NCI-H82 (cell line): ENCODE measurements at regions not wholly inside any gene's neighbourhood (a gene's known extent, or its start where the extent isn't known, plus 50 kb on each side); places are given as distances from the start of the nearest gene placed in this dataset.
A peak's percentile ranks its signal among the peaks of the same experiment; 100 is the strongest.

ENCODE experiments used
- DNase-seq: peaks from one replicate; lab custom pipeline; 2025; lab: John Stamatoyannopoulos, UW

GRCh38 chr7:85890244-85890811 is 703.5 kb upstream of the SEMA3D start:
- DNase-seq: peak; percentile 62

GRCh38 chr7:85887133-85887532 is 700.3 kb upstream of the SEMA3D start:
- DNase-seq: no peak

- no peak for DNase-seq
These were observed 695.5 kb upstream of the SEMA3D start for GRCh38 chr7:85882335-85882734.

GRCh38 chr7:85875398-85875797 is 688.5 kb upstream of the SEMA3D start:
- no peak for DNase-seq

- DNase-seq: no peak
These were observed 679.7 kb upstream of the SEMA3D start for GRCh38 chr7:85866540-85866939.

GRCh38 chr7:85851571-85852193 is 664.8 kb upstream of the SEMA3D start:
- DNase-seq: peak; percentile 28

GRCh38 chr7:85850381-85850780 is 663.5 kb upstream of the SEMA3D start:
- no peak for DNase-seq

- no peak for DNase-seq
These were observed 653.7 kb upstream of the SEMA3D start for GRCh38 chr7:85840554-85840953.

- no peak for DNase-seq
These were observed 646.2 kb upstream of the SEMA3D start for GRCh38 chr7:85833066-85833465.

- DNase-seq: no peak
These were observed 644.1 kb upstream of the SEMA3D start for GRCh38 chr7:85830982-85831381.

- peak; percentile 45 for DNase-seq
These were observed 643.1 kb upstream of the SEMA3D start for GRCh38 chr7:85829817-85830432.

- no peak for DNase-seq
These were observed 642.3 kb upstream of the SEMA3D start for GRCh38 chr7:85829176-85829575.

GRCh38 chr7:85828614-85829013 is 641.8 kb upstream of the SEMA3D start:
- no peak for DNase-seq

GRCh38 chr7:85823396-85824080 is 636.7 kb upstream of the SEMA3D start:
- no peak for DNase-seq

- DNase-seq: no peak
These were observed 635.1 kb upstream of the SEMA3D start for GRCh38 chr7:85821926-85822325.

GRCh38 chr7:85820702-85821443 is 634.0 kb upstream of the SEMA3D start:
- no peak for DNase-seq

- no peak for DNase-seq
These were observed 628.7 kb upstream of the SEMA3D start for GRCh38 chr7:85815526-85815925.

- peak; percentile 22 for DNase-seq
These were observed 619.5 kb upstream of the SEMA3D start for GRCh38 chr7:85806321-85806720.

- DNase-seq: no peak
These were observed 618.8 kb upstream of the SEMA3D start for GRCh38 chr7:85805656-85806055.

- no peak for DNase-seq
These were observed 618.4 kb upstream of the SEMA3D start for GRCh38 chr7:85805249-85805648.

- DNase-seq: no peak
These were observed 615.4 kb upstream of the SEMA3D start for GRCh38 chr7:85802211-85802610.

GRCh38 chr7:85796956-85797355 is 610.1 kb upstream of the SEMA3D start:
- no peak for DNase-seq
